DND-41 (cell line): ENCODE measurements at regions not wholly inside any gene's neighbourhood (a gene's known extent, or its start where the extent isn't known, plus 50 kb on each side); places are given as distances from the start of the nearest gene placed in this dataset.

ENCODE experiments used
- ATAC-seq: fragments of 200-7000 bp; cut with Tn5 transposase; 3 replicates; pipeline ENCODE4 v1.9.1; 2021; ENCODE audit warnings: low read depth; ENCODE audit not compliant: insufficient read depth
- DNase-seq: peaks from one replicate; pipeline ENCODE4 v3.0.0-alpha.2; 2020
- H2AFZ ChIP-seq: 2 replicates; pipeline ENCODE4 v1.6.0; 2012; ENCODE audit warnings: low read depth, low read length
- H3K27ac ChIP-seq: 2 replicates; pipeline ENCODE4 v1.5.1; 2012; ENCODE audit warnings: low read length, inconsistent platforms
- H3K27me3 ChIP-seq: fragments of 200-600 bp; sonication (generic); 2 replicates; pipeline ENCODE4 v1.6.0; 2012; ENCODE audit warnings: low read length, mild to moderate bottlenecking, inconsistent platforms; ENCODE audit not compliant: insufficient read depth, poor library complexity
- H3K36me3 ChIP-seq: 2 replicates; pipeline ENCODE4 v1.5.1; 2012; ENCODE audit warnings: low read length, inconsistent platforms; ENCODE audit not compliant: insufficient read depth
- H3K4me1 ChIP-seq: 2 replicates; pipeline ENCODE4 v1.5.1; 2012; ENCODE audit warnings: mild to moderate bottlenecking, low read length; ENCODE audit not compliant: insufficient read depth
- H3K4me2 ChIP-seq: 2 replicates; pipeline ENCODE4 v1.6.0; 2012; ENCODE audit warnings: mild to moderate bottlenecking, moderate library complexity, low read length, inconsistent platforms; ENCODE audit not compliant: insufficient read depth
- H3K4me3 ChIP-seq, 2 experiments: fragments of 200-600 bp in 1 of 2; shearing (Covaris generic) in 1 of 2; 2 replicates each; pipeline ENCODE4 v1.5.1; 2012 to 2016; ENCODE audit warnings: inconsistent platforms in 2 of 2, low read length in 2 of 2, mild to moderate bottlenecking in 2 of 2, low read depth in 1 of 2, moderate library complexity in 1 of 2
- H3K79me2 ChIP-seq: 2 replicates; pipeline ENCODE4 v1.6.0; 2012; ENCODE audit warnings: low read length, inconsistent platforms; ENCODE audit not compliant: insufficient read depth
- H3K9ac ChIP-seq: 2 replicates; pipeline ENCODE4 v1.6.0; 2012; ENCODE audit warnings: low read depth, mild to moderate bottlenecking, inconsistent platforms, low read length, moderate library complexity
- H3K9me3 ChIP-seq: 2 replicates; pipeline ENCODE4 v1.5.1; 2012; ENCODE audit warnings: low read length, moderate library complexity, mild to moderate bottlenecking, inconsistent platforms; ENCODE audit not compliant: insufficient read depth, severe bottlenecking
- H4K20me1 ChIP-seq: 2 replicates; pipeline ENCODE4 v1.6.0; 2012; ENCODE audit warnings: low read length; ENCODE audit not compliant: insufficient read depth
- EZH2 ChIP-seq: IDR thresholded peaks from 3 replicates; pipeline ENCODE4 v1.6.1; 2012; ENCODE audit warnings: borderline replicate concordance, low read depth, mild to moderate bottlenecking, moderate library complexity, low read length, inconsistent platforms; ENCODE audit not compliant: severe bottlenecking
- TF ChIP-seq, protein P1 (sequence below): IDR thresholded peaks from 2 replicates; pipeline ENCODE4 v1.5.1; 2012; ENCODE audit warnings: borderline replicate concordance, low read length, moderate library complexity, mild to moderate bottlenecking; ENCODE audit not compliant: poor library complexity, severe bottlenecking; ENCODE audit errors: extremely low read depth

GRCh38 chr2:2564300-2565078 lies 233.4 kb upstream of the MYT1L start:
- Histone ChIP-seq H3K27ac (no peak overlapping the region), H4K20me1 (no peaks in the 10 kb centered on the region), H2AFZ (no peak overlapping the region), H3K4me1 (no peaks in the 10 kb centered on the region), H3K79me2 (no peaks in the 10 kb centered on the region), H3K9me3 (no peaks in the 10 kb centered on the region), H3K4me2 (no peak overlapping the region), H3K9ac (no peak overlapping the region), H3K27me3 (no peaks in the 10 kb centered on the region), H3K36me3 (no peaks in the 10 kb centered on the region), H3K4me3 (no peak overlapping the region)
- TF ChIP-seq, protein P1, sequence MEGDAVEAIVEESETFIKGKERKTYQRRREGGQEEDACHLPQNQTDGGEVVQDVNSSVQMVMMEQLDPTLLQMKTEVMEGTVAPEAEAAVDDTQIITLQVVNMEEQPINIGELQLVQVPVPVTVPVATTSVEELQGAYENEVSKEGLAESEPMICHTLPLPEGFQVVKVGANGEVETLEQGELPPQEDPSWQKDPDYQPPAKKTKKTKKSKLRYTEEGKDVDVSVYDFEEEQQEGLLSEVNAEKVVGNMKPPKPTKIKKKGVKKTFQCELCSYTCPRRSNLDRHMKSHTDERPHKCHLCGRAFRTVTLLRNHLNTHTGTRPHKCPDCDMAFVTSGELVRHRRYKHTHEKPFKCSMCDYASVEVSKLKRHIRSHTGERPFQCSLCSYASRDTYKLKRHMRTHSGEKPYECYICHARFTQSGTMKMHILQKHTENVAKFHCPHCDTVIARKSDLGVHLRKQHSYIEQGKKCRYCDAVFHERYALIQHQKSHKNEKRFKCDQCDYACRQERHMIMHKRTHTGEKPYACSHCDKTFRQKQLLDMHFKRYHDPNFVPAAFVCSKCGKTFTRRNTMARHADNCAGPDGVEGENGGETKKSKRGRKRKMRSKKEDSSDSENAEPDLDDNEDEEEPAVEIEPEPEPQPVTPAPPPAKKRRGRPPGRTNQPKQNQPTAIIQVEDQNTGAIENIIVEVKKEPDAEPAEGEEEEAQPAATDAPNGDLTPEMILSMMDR, result no peak
- TF ChIP-seq EZH2, result no peak
- no peak for ATAC-seq
- no peak for DNase-seq

DNA sequence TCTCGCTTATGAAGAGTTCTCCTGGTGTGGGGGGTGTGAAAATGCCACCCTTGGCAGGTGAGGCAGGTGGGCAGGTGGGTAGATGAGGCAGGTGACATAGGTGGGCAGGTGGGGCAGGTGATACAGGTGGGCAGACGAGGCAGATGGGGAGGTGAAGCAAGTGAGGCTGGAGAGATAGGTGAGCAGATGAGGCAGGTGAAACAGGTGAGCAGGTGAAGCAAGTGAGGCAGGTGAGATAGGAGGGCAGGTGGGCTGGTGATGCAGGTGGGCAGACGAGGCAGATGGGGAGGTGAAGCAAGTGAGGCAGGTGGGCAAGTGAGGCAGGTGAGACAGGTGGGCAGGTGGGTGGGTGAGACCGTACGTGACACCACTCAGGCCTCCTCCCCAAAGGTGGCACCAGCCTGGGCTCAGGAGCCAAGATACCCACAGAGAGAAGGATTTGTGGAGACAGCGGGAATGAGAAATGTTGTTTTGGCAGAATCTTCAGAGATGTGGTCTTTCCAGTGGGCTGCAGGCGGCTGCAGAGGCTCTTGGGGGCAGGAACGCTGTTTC lies 232.3 kb upstream of the MYT1L start:
- no peaks in the 10 kb centered on the region for H3K9me3 ChIP-seq
- no peak overlapping the region for H3K9ac ChIP-seq
- H2AFZ ChIP-seq, result no peak overlapping the region
- no peak overlapping the region for H3K4me3 ChIP-seq
- no peak for ATAC-seq
- TF ChIP-seq EZH2, result no peak
- TF ChIP-seq, protein P1, result no peak
- H3K4me1 ChIP-seq, result no peaks in the 10 kb centered on the region
- no peaks in the 10 kb centered on the region for H3K79me2 ChIP-seq
- H3K27me3 ChIP-seq, result no peaks in the 10 kb centered on the region
- no peaks in the 10 kb centered on the region for H4K20me1 ChIP-seq
- no peaks in the 10 kb centered on the region for H3K36me3 ChIP-seq
- no peak overlapping the region for H3K4me2 ChIP-seq
- H3K27ac ChIP-seq, result no peak overlapping the region
- no peak for DNase-seq

GRCh38 chr2:2562867-2563266 lies 231.8 kb upstream of the MYT1L start:
- Histone ChIP-seq H3K4me1 (no peaks in the 10 kb centered on the region), H2AFZ (no peak overlapping the region), H3K27ac (no peak overlapping the region), H3K4me3 (no peak overlapping the region), H3K27me3 (no peaks in the 10 kb centered on the region), H3K9ac (no peak overlapping the region), H4K20me1 (no peaks in the 10 kb centered on the region), H3K4me2 (no peak overlapping the region), H3K9me3 (no peaks in the 10 kb centered on the region), H3K79me2 (no peaks in the 10 kb centered on the region), H3K36me3 (no peaks in the 10 kb centered on the region)
- DNase-seq, result no peak
- ATAC-seq, result no peak
- TF ChIP-seq EZH2, result no peak
- TF ChIP-seq, protein P1, result no peak
